ENCODE measurements at regions not wholly inside any gene's neighbourhood (a gene's known extent, or its start where the extent isn't known, plus 50 kb on each side); places are given as distances from the start of the nearest gene placed in this dataset.

- ATAC-seq (ENCODE audit: low FRiP score): no peak
- no peak for TF ChIP-seq CTCF (IDR thresholded peaks at IDR 0.05)
- DNase-seq (ENCODE audit: low spot score): no peak
These were observed 242.0 kb downstream of the TBXT start for GRCh38 chr6:165925474-165926156.

GRCh38 chr6:165922309-165922794, 245.3 kb downstream of the TBXT start:
- peak; percentile 58 for ATAC-seq (ENCODE audit: low FRiP score)
- no peak for DNase-seq (ENCODE audit: low spot score)
- no peak for TF ChIP-seq CTCF (IDR thresholded peaks at IDR 0.05)

DNA sequence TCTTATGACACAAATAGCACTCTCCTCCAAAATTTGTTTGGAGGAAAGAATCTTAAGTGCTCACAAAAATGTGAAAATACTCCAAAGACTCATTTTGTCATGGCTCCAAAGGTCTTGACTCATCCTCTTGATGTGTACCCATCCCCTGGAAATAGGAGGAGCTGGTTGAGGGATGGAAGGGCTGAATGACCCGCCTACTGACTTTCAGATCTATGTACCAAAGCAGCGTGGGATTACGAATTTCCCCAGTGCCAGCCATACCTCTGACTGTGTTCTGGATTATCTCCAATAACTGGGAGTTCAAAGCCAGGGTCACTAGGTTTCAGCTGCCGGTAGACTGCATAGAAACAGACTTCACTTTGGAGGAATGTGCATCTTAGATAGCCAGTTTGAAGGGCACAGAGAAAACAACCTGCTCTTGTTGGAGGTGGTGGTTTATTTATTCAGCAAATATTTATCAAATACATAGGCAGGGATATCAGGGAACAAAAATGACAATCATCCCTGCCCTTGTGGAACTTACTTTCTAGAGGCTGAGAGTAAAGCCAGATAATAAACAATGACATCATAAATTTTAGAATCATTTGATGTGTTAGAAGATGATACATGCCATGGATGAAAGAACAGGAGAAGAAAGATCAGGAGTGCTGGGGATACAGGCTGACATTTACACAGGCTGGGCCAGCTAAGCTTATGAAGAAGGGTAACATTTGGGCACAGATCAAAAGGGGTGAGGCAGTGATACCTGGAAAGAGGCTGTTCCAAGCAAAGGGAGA, 246.6 kb downstream of the TBXT start:
- no peak for TF ChIP-seq CTCF (IDR thresholded peaks at IDR 0.05)
- ATAC-seq (ENCODE audit: low FRiP score) (no peak), DNase-seq (ENCODE audit: low spot score) (no peak)

DNA sequence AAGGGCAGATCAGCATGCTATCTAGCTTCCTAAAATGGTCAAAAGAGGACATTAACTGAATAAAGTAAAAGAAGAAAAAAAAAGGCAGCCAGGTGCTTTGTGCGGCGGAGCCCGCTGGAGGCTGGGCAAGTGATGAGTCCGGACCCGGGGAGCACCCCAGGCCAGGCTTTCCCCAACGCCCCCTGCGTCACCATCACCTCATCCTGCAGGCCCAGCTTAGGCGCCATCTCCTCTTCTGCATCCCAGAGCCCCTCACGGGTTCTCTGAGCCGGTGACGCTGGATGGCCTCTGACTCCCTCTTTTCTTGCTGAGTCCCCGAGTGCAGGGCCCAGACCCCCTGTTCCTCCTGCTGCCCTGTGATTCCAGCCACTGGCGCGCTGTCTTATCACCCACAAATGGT, 250.1 kb downstream of the TBXT start:
- ATAC-seq (ENCODE audit: low FRiP score) (no peak), DNase-seq (ENCODE audit: low spot score) (no peak)
- no peak for TF ChIP-seq CTCF (IDR thresholded peaks at IDR 0.05)

- ATAC-seq (ENCODE audit: low FRiP score) (no peak), DNase-seq (ENCODE audit: low spot score) (no peak)
- TF ChIP-seq CTCF (IDR thresholded peaks at IDR 0.05): no peak
These were observed 252.2 kb upstream of the PDE10A start for GRCh38 chr6:165915022-165915770.

- ATAC-seq (ENCODE audit: low FRiP score) (no peak), DNase-seq (ENCODE audit: low spot score) (no peak)
- TF ChIP-seq CTCF (IDR thresholded peaks at IDR 0.05): no peak
These were observed 250.9 kb upstream of the PDE10A start for GRCh38 chr6:165913676-165914570.

Data from omental fat pad (tissue), 3 donors.